GM19043 (cell line): ENCODE measurements at regions not wholly inside any gene's neighbourhood (a gene's known extent, or its start where the extent isn't known, plus 50 kb on each side); places are given as distances from the start of the nearest gene placed in this dataset.
A peak's percentile ranks its signal among the peaks of the same experiment; 100 is the strongest.

Experiments used
- ATAC-seq: cut with Tn5 transposase; IDR thresholded peaks from one replicate; pipeline ENCODE4 v1.9.1; 2021; ENCODE audit warnings: low read depth; ENCODE audit not compliant: unreplicated experiment

- peak; percentile 73 for ATAC-seq
Measured at GRCh38 chr17:57174591-57174990, 81.7 kb upstream of the MSI2 start.

- no peak for ATAC-seq
Measured at GRCh38 chr17:57178839-57179238, 77.5 kb upstream of the MSI2 start.

- ATAC-seq: no peak
Measured at GRCh38 chr17:57182621-57183020, 73.7 kb upstream of the MSI2 start.

- ATAC-seq: no peak
Measured at GRCh38 chr17:57186226-57187019, 69.9 kb upstream of the MSI2 start.

GRCh38 chr17:57187391-57187790, 68.9 kb upstream of the MSI2 start:
- ATAC-seq: no peak

GRCh38 chr17:57195785-57196460, 60.4 kb upstream of the MSI2 start:
- ATAC-seq: no peak

GRCh38 chr17:57197466-57198071, 58.8 kb upstream of the MSI2 start:
- ATAC-seq: no peak

- no peak for ATAC-seq
Measured at GRCh38 chr17:57201481-57201880, 54.8 kb upstream of the MSI2 start.

GRCh38 chr17:57203040-57203439, 53.3 kb upstream of the MSI2 start:
- ATAC-seq: no peak
